GM12872 (cell line): ENCODE measurements at regions not wholly inside any gene's neighbourhood (a gene's known extent, or its start where the extent isn't known, plus 50 kb on each side); places are given as distances from the start of the nearest gene placed in this dataset.

Experiments used
- TF ChIP-seq, protein P1 (sequence below): IDR thresholded peaks from 3 replicates; pipeline ENCODE4 v1.5.1; 2011; ENCODE audit warnings: low read depth, mild to moderate bottlenecking, low read length, moderate library complexity; ENCODE audit not compliant: insufficient read depth

DNA sequence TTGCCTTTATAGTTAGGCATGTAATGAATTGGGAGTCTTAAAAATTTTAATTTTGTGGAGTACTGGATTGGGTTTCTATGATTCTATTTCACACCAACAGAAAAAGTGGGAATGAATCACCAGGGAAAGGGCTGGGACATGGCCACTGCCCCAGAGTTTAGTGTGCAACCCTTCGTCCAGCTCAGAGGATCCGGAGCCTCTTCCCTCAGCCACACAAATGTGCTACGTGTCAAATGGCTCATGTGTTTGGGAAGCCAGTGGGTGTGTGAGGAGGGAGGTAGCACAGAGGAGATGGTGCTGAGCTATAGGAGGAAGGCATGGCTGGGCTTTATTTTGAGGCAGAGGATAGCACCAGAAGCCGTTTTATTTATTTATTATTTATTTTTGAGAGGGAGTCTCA lies 247.3 kb downstream of the SIPA1L2 start:
- TF ChIP-seq, protein P1, sequence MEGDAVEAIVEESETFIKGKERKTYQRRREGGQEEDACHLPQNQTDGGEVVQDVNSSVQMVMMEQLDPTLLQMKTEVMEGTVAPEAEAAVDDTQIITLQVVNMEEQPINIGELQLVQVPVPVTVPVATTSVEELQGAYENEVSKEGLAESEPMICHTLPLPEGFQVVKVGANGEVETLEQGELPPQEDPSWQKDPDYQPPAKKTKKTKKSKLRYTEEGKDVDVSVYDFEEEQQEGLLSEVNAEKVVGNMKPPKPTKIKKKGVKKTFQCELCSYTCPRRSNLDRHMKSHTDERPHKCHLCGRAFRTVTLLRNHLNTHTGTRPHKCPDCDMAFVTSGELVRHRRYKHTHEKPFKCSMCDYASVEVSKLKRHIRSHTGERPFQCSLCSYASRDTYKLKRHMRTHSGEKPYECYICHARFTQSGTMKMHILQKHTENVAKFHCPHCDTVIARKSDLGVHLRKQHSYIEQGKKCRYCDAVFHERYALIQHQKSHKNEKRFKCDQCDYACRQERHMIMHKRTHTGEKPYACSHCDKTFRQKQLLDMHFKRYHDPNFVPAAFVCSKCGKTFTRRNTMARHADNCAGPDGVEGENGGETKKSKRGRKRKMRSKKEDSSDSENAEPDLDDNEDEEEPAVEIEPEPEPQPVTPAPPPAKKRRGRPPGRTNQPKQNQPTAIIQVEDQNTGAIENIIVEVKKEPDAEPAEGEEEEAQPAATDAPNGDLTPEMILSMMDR = no peak

DNA sequence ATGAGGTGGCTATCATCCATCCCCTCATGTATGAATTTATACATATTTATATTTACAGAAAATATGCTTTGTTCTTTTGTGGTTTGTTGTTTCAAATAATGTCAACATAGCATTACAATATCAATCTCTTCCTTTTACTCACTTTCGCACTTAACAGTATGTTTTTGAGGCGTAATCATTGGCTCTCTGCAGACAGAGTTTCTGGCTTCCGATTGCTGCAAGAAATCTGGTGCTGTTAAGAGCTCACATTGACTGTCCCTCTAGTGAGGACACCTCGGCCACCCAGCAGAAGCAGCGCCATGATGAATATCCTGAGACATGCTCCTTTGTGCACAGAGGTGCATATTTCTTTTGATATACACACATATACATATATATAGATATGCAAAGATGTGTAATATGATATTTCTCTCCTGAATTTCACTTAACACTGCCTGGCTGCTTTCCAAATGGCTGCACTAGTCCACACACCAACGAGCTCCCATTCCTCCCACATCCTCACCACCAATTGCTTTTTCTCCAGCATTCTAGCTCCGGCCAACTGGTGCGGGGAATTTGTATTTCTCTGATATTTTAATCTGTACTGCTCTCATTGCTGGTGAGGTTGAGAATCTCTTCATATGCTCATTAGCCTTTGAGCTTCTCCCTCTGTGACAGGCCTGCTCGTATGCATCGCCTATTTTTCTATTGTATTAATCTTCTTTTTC lies 248.4 kb downstream of the SIPA1L2 start:
- TF ChIP-seq, protein P1 = no peak

GRCh38 chr1:232380596-232380995 lies 249.3 kb downstream of the SIPA1L2 start:
- TF ChIP-seq, protein P1 = no peak

- TF ChIP-seq, protein P1 = no peak
Measured at GRCh38 chr1:232380131-232380530, 249.8 kb downstream of the SIPA1L2 start.

GRCh38 chr1:232379063-232379434 lies 250.9 kb downstream of the SIPA1L2 start:
- TF ChIP-seq, protein P1 = no peak

- TF ChIP-seq, protein P1 = no peak
Measured at GRCh38 chr1:232378266-232379062, 251.5 kb downstream of the SIPA1L2 start.

DNA sequence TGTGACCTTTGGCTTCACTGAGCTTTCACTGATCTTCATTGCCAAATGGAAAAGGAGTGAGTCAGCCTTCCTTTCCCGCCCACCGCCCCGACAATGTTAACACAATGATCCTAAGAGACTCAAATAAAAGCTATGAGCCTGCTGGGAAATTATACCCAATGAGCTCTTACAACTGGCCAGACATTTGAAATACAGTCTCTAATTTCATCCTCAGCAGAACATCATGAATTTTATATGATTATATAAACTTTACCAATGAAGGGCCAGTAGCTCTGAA lies 252.5 kb downstream of the SIPA1L2 start:
- TF ChIP-seq, protein P1 = no peak
